ENCODE measurements at regions not wholly inside any gene's neighbourhood (a gene's known extent, or its start where the extent isn't known, plus 50 kb on each side); places are given as distances from the start of the nearest gene placed in this dataset.

- Histone ChIP-seq H3K27ac (ENCODE audit: low read length) (no peak overlapping the region), H3K27me3 (ENCODE audit: control insufficient read depth, insufficient read depth, low read length) (no peaks in the 10 kb centered on the region), H3K9me3 (ENCODE audit: control insufficient read depth, insufficient read depth, low read depth, low read length) (no peaks in the 10 kb centered on the region), H3K4me3 (ENCODE audit: low read depth in 2 of 2, low read length in 2 of 2) (no peak overlapping the region), H3K4me1 (ENCODE audit: control insufficient read depth, insufficient read depth, low read length) (no peaks in the 10 kb centered on the region), H3K36me3 (ENCODE audit: control insufficient read depth, insufficient read depth, low read length) (no peaks in the 10 kb centered on the region)
- ATAC-seq (no peak), DNase-seq (ENCODE audit: low read depth, low spot score) (no peak)
- no peak for TF ChIP-seq REST (IDR thresholded peaks at IDR 0.05; ENCODE audit: insufficient read depth in 1 of 2, low read depth in 2 of 2, low read length in 1 of 2)
- TF ChIP-seq SIN3A (IDR thresholded peaks at IDR 0.05; ENCODE audit: borderline replicate concordance, insufficient read depth, low read depth, low read length) = no peak
- TF ChIP-seq TCF7L2 (IDR thresholded peaks at IDR 0.05; ENCODE audit: low read depth, low read length) = no peak
- TF ChIP-seq POLR2AphosphoS5 (IDR thresholded peaks at IDR 0.05; ENCODE audit: low read depth, low read length) = no peak
- no peak for TF ChIP-seq CTCF (IDR thresholded peaks at IDR 0.05)
- in situ Hi-C loops (cut with HindIII; ENCODE audit: low pct_unique_long_range_greater_than_20kb, low sequenced_read_pairs) (no loop called here), intact Hi-C loops (cut with micrococcal nuclease; ENCODE audit: unreplicated experiment) (no loop called here)
- no TSS peak for BruUV-seq (replicated peaks)
- CTCF ChIA-PET = no interaction called here
- POLR2A ChIA-PET = no interaction called here
Measured at GRCh38 chr18:45353530-45353929, 261.7 kb upstream of the SLC14A2 start.

- ATAC-seq (no peak), DNase-seq (ENCODE audit: low read depth, low spot score) (no peak)
- CTCF ChIA-PET = no interaction called here
- H3K36me3 ChIP-seq (ENCODE audit: control insufficient read depth, insufficient read depth, low read length) = no peaks in the 10 kb centered on the region
- H3K27ac ChIP-seq (ENCODE audit: low read length) = no peak overlapping the region
- in situ Hi-C loops (cut with HindIII; ENCODE audit: low pct_unique_long_range_greater_than_20kb, low sequenced_read_pairs) = no loop called here
- TF ChIP-seq TCF7L2 (IDR thresholded peaks at IDR 0.05; ENCODE audit: low read depth, low read length) = no peak
- TF ChIP-seq SIN3A (IDR thresholded peaks at IDR 0.05; ENCODE audit: borderline replicate concordance, insufficient read depth, low read depth, low read length) = no peak
- no peak for TF ChIP-seq CTCF (IDR thresholded peaks at IDR 0.05)
- no peak for TF ChIP-seq REST (IDR thresholded peaks at IDR 0.05; ENCODE audit: insufficient read depth in 1 of 2, low read depth in 2 of 2, low read length in 1 of 2)
- H3K9me3 ChIP-seq (ENCODE audit: control insufficient read depth, insufficient read depth, low read depth, low read length) = no peaks in the 10 kb centered on the region
- no TSS peak for BruUV-seq (replicated peaks)
- intact Hi-C loops (cut with micrococcal nuclease; ENCODE audit: unreplicated experiment) = no loop called here
- no peaks in the 10 kb centered on the region for H3K4me1 ChIP-seq (ENCODE audit: control insufficient read depth, insufficient read depth, low read length)
- H3K4me3 ChIP-seq (ENCODE audit: low read depth in 2 of 2, low read length in 2 of 2) = no peak overlapping the region
- H3K27me3 ChIP-seq (ENCODE audit: control insufficient read depth, insufficient read depth, low read length) = no peaks in the 10 kb centered on the region
- POLR2A ChIA-PET = no interaction called here
Measured at GRCh38 chr18:45355944-45356520, 259.2 kb upstream of the SLC14A2 start.

Data from Panc1 (cell line).